HL-60 (cell line): ENCODE measurements at regions not wholly inside any gene's neighbourhood (a gene's known extent, or its start where the extent isn't known, plus 50 kb on each side); places are given as distances from the start of the nearest gene placed in this dataset.

Source experiments
- DNase-seq, 2 experiments: peaks; one replicate each; pipeline ENCODE4 v3.0.0-alpha.2; 2010 to 2020; ENCODE audit warnings: low read depth in 1 of 2, low spot score in 1 of 2
- H3K27ac ChIP-seq: fragments of 250-450 bp; sonication (Bioruptor Pico); replicated peaks from 2 replicates; pipeline ENCODE4 v1.5.1; 2020; ENCODE audit warnings: mild to moderate bottlenecking, moderate library complexity
- H3K27me3 ChIP-seq: fragments of 250-450 bp; sonication (Bioruptor Pico); 2 replicates; pipeline ENCODE4 v1.5.1; 2021; ENCODE audit warnings: mild to moderate bottlenecking, moderate library complexity; ENCODE audit not compliant: insufficient read depth, poor library complexity, severe bottlenecking
- H3K4me3 ChIP-seq: replicated peaks from 2 replicates; pipeline ENCODE4 v1.5.1; 2011; ENCODE audit warnings: mild to moderate bottlenecking, control low read depth, low read length; ENCODE audit not compliant: insufficient read depth
- CTCF ChIP-seq: IDR thresholded peaks from one replicate; pipeline ENCODE4 v1.5.1; 2011; ENCODE audit warnings: low read length, control low read depth, inconsistent platforms; ENCODE audit not compliant: insufficient read depth
- GABPA ChIP-seq: IDR thresholded peaks from 2 replicates; pipeline ENCODE4 v1.6.1; 2012; ENCODE audit warnings: low read depth
- POLR2AphosphoS5 ChIP-seq: IDR thresholded peaks from 2 replicates; pipeline ENCODE4 v1.6.1; 2012; ENCODE audit warnings: low read depth
- REST ChIP-seq: IDR thresholded peaks from 2 replicates; pipeline ENCODE4 v1.6.1; 2012; ENCODE audit warnings: low read depth; ENCODE audit not compliant: insufficient replicate concordance
- SPI1 ChIP-seq: IDR thresholded peaks from 2 replicates; pipeline ENCODE4 v1.6.1; 2012; ENCODE audit warnings: low read depth, mild to moderate bottlenecking, borderline replicate concordance

- no peaks in the 10 kb centered on the region for H3K27me3 ChIP-seq
- no peak overlapping the region for H3K4me3 ChIP-seq
- DNase-seq = no peak
- no peak for TF ChIP-seq POLR2AphosphoS5
- TF ChIP-seq GABPA = no peak
- TF ChIP-seq SPI1 = no peak
- TF ChIP-seq REST = no peak
- TF ChIP-seq CTCF = no peak
- no peak overlapping the region for H3K27ac ChIP-seq
Measured at GRCh38 chr12:115694564-115694963, 582.9 kb downstream of the MED13L start.

GRCh38 chr12:115693970-115694369, 583.5 kb downstream of the MED13L start:
- DNase-seq = no peak
- H3K4me3 ChIP-seq = no peak overlapping the region
- H3K27ac ChIP-seq = no peak overlapping the region
- no peak for TF ChIP-seq REST
- no peak for TF ChIP-seq GABPA
- no peak for TF ChIP-seq CTCF
- no peak for TF ChIP-seq SPI1
- no peak for TF ChIP-seq POLR2AphosphoS5
- no peaks in the 10 kb centered on the region for H3K27me3 ChIP-seq

DNA sequence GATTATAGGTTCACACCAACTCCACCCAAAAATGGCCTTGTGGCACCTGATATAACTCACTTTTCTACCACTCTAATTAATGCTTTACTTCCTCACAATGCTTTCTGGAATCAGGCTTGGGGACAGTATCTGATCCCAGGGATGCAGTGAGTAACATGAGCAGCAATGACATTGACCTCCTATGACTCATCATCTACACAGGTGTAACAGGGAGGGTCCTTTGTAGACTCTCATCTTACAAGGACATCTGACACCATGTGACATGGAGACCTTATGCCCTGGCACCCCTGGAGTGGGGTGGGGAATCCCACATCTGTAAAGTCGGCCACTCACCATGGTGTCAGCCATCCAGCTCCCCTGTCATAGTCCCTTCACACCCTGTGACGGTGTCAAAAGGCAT, 586.4 kb downstream of the MED13L start:
- Histone ChIP-seq H3K27me3 (no peaks in the 10 kb centered on the region), H3K27ac (no peak overlapping the region), H3K4me3 (no peak overlapping the region)
- TF ChIP-seq GABPA = no peak
- TF ChIP-seq CTCF = no peak
- TF ChIP-seq POLR2AphosphoS5 = no peak
- no peak for TF ChIP-seq SPI1
- no peak for TF ChIP-seq REST
- DNase-seq = no peak
